GM12878 (cell line): ENCODE measurements at regions not wholly inside any gene's neighbourhood (a gene's known extent, or its start where the extent isn't known, plus 50 kb on each side); places are given as distances from the start of the nearest gene placed in this dataset.

Experiments
- ATAC-seq: fragments of 200-7000 bp; cut with Tn5 transposase; 3 replicates; pipeline ENCODE4 v1.9.1; 2020; ENCODE audit warnings: mild to moderate bottlenecking, moderate library complexity
- BruUV-seq: library from RNA; stranded (reverse); fragments of 400-500 nt; replicated peaks from 2 replicates; lab custom pipeline; 2021; lab: Mats Ljungman, UMichigan
- CTCF ChIA-PET: fragments of 300-600 bp; sonication (Branson Sonifier 250); formaldehyde crosslinking; extraction: SDS; loops from one replicate; lab custom pipeline; 2021; ENCODE audit warnings: inconsistent platforms; lab: Yijun Ruan, JAX
- POLR2A ChIA-PET: fragments of 350-600 bp; formaldehyde crosslinking; extraction: SDS; loops from one replicate; lab custom pipeline; 2021; ENCODE audit warnings: inconsistent platforms; lab: Charles Lee
- RAD21 ChIA-PET: fragments of 300-600 bp; sonication (Branson Sonifier 250); formaldehyde crosslinking; loops from one replicate; lab custom pipeline; 2023; ENCODE audit warnings: antibody characterized with exemption; ENCODE audit not compliant: unreplicated experiment; lab: Charles Lee
- SMC1A ChIA-PET: fragments of 300-600 bp; sonication (Branson Sonifier 250); formaldehyde crosslinking; loops from one replicate; lab custom pipeline; 2023; ENCODE audit not compliant: unreplicated experiment, uncharacterized antibody; lab: Charles Lee
- DNase-seq: peaks from one replicate; pipeline ENCODE4 v3.0.0-alpha.2; 2011; ENCODE audit warnings: low read depth, low spot score
- FAIRE-seq: peaks from 3 replicates; lab custom pipeline; 2011; peaks lifted over from hg19 to GRCh38; lab: Jason Lieb, UNC
- H2AFZ ChIP-seq: 2 replicates; pipeline ENCODE4 v1.6.0; 2011; ENCODE audit warnings: low read depth, low read length, control low read depth; ENCODE audit not compliant: control insufficient read depth
- H3K27ac ChIP-seq: 2 replicates; pipeline ENCODE4 v1.5.1; 2011; ENCODE audit warnings: control low read depth; ENCODE audit not compliant: control insufficient read depth, insufficient read depth
- H3K27me3 ChIP-seq, 2 experiments: replicated peaks in 1 of 2; 2 replicates each; pipeline versions ENCODE4 v1.6.0 to v1.6.1; 2011; ENCODE audit warnings: low read length in 1 of 2; ENCODE audit not compliant: control insufficient read depth in 2 of 2, insufficient read depth in 2 of 2
- H3K36me3 ChIP-seq, 2 experiments: 2 replicates each; pipeline ENCODE4 v1.5.1; 2011; ENCODE audit warnings: low read length in 1 of 2; ENCODE audit not compliant: control insufficient read depth in 2 of 2, insufficient read depth in 2 of 2
- H3K4me1 ChIP-seq: 2 replicates; pipeline ENCODE4 v1.6.1; 2011; ENCODE audit warnings: mild to moderate bottlenecking, low read length, moderate library complexity, mixed read lengths; ENCODE audit not compliant: control insufficient read depth, insufficient read depth
- H3K4me2 ChIP-seq: 2 replicates; pipeline ENCODE4 v1.6.0; 2011; ENCODE audit warnings: control low read depth; ENCODE audit not compliant: control insufficient read depth, insufficient read depth
- H3K4me3 ChIP-seq: fragments of 200-600 bp; sonication (generic); 2 replicates; pipeline ENCODE4 v1.5.1; 2016
- H3K79me2 ChIP-seq: 2 replicates; pipeline ENCODE4 v1.6.0; 2011; ENCODE audit warnings: low read length; ENCODE audit not compliant: control insufficient read depth, insufficient read depth
- H3K9ac ChIP-seq: 2 replicates; pipeline ENCODE4 v1.8.0; 2011; ENCODE audit warnings: low read length, control low read depth, mixed read lengths; ENCODE audit not compliant: control insufficient read depth, insufficient read depth
- H3K9me3 ChIP-seq: replicated peaks from 3 replicates; pipeline ENCODE4 v1.5.1; 2011; ENCODE audit warnings: mild to moderate bottlenecking, low read length; ENCODE audit not compliant: control insufficient read depth, insufficient read depth
- H4K20me1 ChIP-seq: 2 replicates; pipeline ENCODE4 v1.6.0; 2011; ENCODE audit not compliant: control insufficient read depth, insufficient read depth
- ATF2 ChIP-seq: IDR thresholded peaks from 2 replicates; pipeline ENCODE4 v1.6.1; 2012; ENCODE audit warnings: low read length, inconsistent platforms
- BACH1 ChIP-seq: fragments of 450-650 bp; IDR thresholded peaks from 2 replicates; pipeline ENCODE4 v1.6.1; 2017; ENCODE audit warnings: mild to moderate bottlenecking, borderline replicate concordance
- BMI1 ChIP-seq: fragments of 450-650 bp; IDR thresholded peaks from 2 replicates; pipeline ENCODE4 v1.6.1; 2016; ENCODE audit warnings: mild to moderate bottlenecking, moderate library complexity, borderline replicate concordance
- DPF2 ChIP-seq: fragments of 450-650 bp; IDR thresholded peaks from 2 replicates; pipeline ENCODE4 v1.6.1; 2017; ENCODE audit warnings: mild to moderate bottlenecking
- GABPA ChIP-seq: IDR thresholded peaks from 2 replicates; pipeline ENCODE4 v1.6.1; 2014; ENCODE audit warnings: antibody characterized with exemption, low read depth, mild to moderate bottlenecking, inconsistent platforms
- JUNB ChIP-seq: IDR thresholded peaks from 2 replicates; pipeline ENCODE4 v1.6.1; 2016; ENCODE audit warnings: antibody characterized with exemption, mild to moderate bottlenecking
- MTA3 ChIP-seq: IDR thresholded peaks from 2 replicates; pipeline ENCODE4 v1.6.1; 2012; ENCODE audit warnings: low read length, inconsistent platforms, borderline replicate concordance
- NFIC ChIP-seq: IDR thresholded peaks from 2 replicates; pipeline ENCODE4 v1.6.1; 2012; ENCODE audit warnings: low read depth, mild to moderate bottlenecking, inconsistent platforms, low read length, moderate library complexity
- NR2F1 ChIP-seq: fragments of 450-650 bp; conservative IDR thresholded peaks from 2 replicates; pipeline ENCODE4 v1.6.1; 2017; ENCODE audit warnings: mild to moderate bottlenecking
- PRDM15 ChIP-seq: fragments of 450-650 bp; formaldehyde crosslinking; IDR thresholded peaks from 2 replicates; pipeline ENCODE4 v1.4.0; 2020; ENCODE audit warnings: mild to moderate bottlenecking, moderate library complexity
- RAD21 ChIP-seq: IDR thresholded peaks from 2 replicates; pipeline ENCODE4 v1.6.1; 2011; ENCODE audit warnings: mild to moderate bottlenecking, low read depth, low read length, moderate library complexity; ENCODE audit not compliant: insufficient read depth
- RELA ChIP-seq: fragments of 450-650 bp; IDR thresholded peaks from 2 replicates; pipeline ENCODE4 v1.8.0; 2014; ENCODE audit warnings: borderline replicate concordance; ENCODE audit not compliant: partially characterized antibody
- RUNX3 ChIP-seq: IDR thresholded peaks from 2 replicates; pipeline ENCODE4 v1.6.1; 2012; ENCODE audit warnings: low read length, inconsistent platforms
- TAF1 ChIP-seq: IDR thresholded peaks from 2 replicates; pipeline ENCODE4 v1.6.1; 2011; ENCODE audit warnings: mild to moderate bottlenecking, low read depth, low read length, borderline replicate concordance
- YBX1 ChIP-seq: fragments of 450-650 bp; IDR thresholded peaks from 2 replicates; pipeline ENCODE4 v1.6.1; 2016; ENCODE audit warnings: antibody characterized with exemption
- ZNF384 ChIP-seq: IDR thresholded peaks from 2 replicates; pipeline ENCODE4 v1.6.1; 2012; ENCODE audit warnings: low read depth, mild to moderate bottlenecking, low read length, improper control_type of control experiment, borderline replicate concordance
- ZZZ3 ChIP-seq: IDR thresholded peaks from 2 replicates; pipeline ENCODE4 v1.6.1; 2011; ENCODE audit warnings: low read depth; ENCODE audit not compliant: control insufficient read depth, insufficient read length
- WGBS: methylation state at CpG from one replicate; pipeline ENCODE4 v1.1.6; 2016; ENCODE audit warnings: low lambda C conversion rate; ENCODE audit not compliant: insufficient replicate concordance, insufficient coverage; ENCODE audit errors: missing lambda C conversion rate; 5-methylcytosine and 5-hydroxymethylcytosine counted together
- in situ Hi-C: fragments of 300-500 bp; cut with MboI; formaldehyde crosslinking; loops from 9 replicates; pipeline ENCODE4 v1.14.3; 2018; ENCODE audit warnings: mixed read lengths
- intact Hi-C: fragments of 100-400 bp; cut with micrococcal nuclease; formaldehyde crosslinking; loops from one replicate; pipeline ENCODE4 v1.14.2; 2022; ENCODE audit not compliant: unreplicated experiment
- TF ChIP-seq, protein P1 (sequence below): fragments of 450-650 bp; IDR thresholded peaks from 2 replicates; pipeline ENCODE4 v1.6.1; 2017; ENCODE audit warnings: low read depth, mild to moderate bottlenecking, moderate library complexity
- TF ChIP-seq, protein P2 (sequence below): IDR thresholded peaks from 2 replicates; pipeline ENCODE4 v1.6.1; 2012; ENCODE audit warnings: low read depth, low read length, improper control_type of control experiment

DNA sequence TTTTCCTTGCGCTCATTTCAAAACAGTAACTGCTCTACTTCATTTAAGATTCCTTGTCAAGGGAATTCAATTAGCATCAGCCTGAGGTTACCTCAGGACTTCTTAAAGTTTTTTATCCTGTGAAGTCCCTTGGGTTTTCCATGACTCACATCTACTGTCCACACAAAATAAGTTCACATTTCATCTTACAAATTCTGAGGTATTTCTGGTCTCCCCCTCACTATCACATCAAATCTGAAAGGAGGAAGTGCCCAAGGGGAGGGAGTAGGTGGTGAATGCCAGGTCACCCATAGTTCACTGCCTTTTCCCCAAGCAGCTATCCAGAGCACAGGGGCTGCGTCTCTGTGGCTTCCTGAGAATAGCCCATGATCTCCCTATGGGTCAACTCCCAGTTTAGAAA lies 227.1 kb upstream of the NREP start:
- SMC1A ChIA-PET: interaction anchor here (1.1 kb wide), 1 partner anchor 14 kb away, joined by 3 read pairs; no protein-coding TSS in a partner anchor
- in situ Hi-C loops: no loop called here
- CTCF ChIA-PET: no interaction called here
- Histone ChIP-seq H3K27ac (no peak overlapping the region), H4K20me1 (no peaks in the 10 kb centered on the region), H3K79me2 (no peaks in the 10 kb centered on the region), H3K36me3 (no peaks in the 10 kb centered on the region), H3K9me3 (no peaks in the 10 kb centered on the region), H3K4me2 (no peak overlapping the region), H2AFZ (peak overlapping the region; percentile 44), H3K4me1 (no peaks in the 10 kb centered on the region), H3K9ac (no peak overlapping the region), H3K27me3 (no peaks in the 10 kb centered on the region), H3K4me3 (no peak overlapping the region)
- FAIRE-seq: no peak
- intact Hi-C loops: no loop called here
- WGBS: 58% methylated on average over 2 of the region's 2 CpGs
- BruUV-seq: no TSS peak
- peak; percentile 81 for ATAC-seq
- RAD21 ChIA-PET: no interaction called here
- POLR2A ChIA-PET: interaction anchor here (1.3 kb wide), 1 partner anchor 9 kb away, joined by 3 read pairs; no protein-coding TSS in a partner anchor
- no peak for DNase-seq
- TF ChIP-seq ZNF384 (no peak), MTA3 (no peak), ATF2 (peak; percentile 52), TAF1 (no peak), RUNX3 (peak; percentile 70; the same call in 1 of the 2 replicates), PRDM15 (CRISPR knock-in tag) (no peak), RAD21 (0 out of 2 replicates have a peak, but pooled peaks have one; percentile 4), JUNB (peak; percentile 52; the same call in 1 of the 2 replicates), NFIC (peak; percentile 75; the same call in 1 of the 2 replicates), BMI1 (no peak), YBX1 (no peak), RELA (no peak), ZZZ3 (no peak), BACH1 (no peak), NR2F1 (0 out of 2 replicates have a peak, but pooled peaks have one; percentile 28), DPF2 (0 out of 2 replicates have a peak, but pooled peaks have one; percentile 39), GABPA (no peak)
- TF ChIP-seq, protein P1, sequence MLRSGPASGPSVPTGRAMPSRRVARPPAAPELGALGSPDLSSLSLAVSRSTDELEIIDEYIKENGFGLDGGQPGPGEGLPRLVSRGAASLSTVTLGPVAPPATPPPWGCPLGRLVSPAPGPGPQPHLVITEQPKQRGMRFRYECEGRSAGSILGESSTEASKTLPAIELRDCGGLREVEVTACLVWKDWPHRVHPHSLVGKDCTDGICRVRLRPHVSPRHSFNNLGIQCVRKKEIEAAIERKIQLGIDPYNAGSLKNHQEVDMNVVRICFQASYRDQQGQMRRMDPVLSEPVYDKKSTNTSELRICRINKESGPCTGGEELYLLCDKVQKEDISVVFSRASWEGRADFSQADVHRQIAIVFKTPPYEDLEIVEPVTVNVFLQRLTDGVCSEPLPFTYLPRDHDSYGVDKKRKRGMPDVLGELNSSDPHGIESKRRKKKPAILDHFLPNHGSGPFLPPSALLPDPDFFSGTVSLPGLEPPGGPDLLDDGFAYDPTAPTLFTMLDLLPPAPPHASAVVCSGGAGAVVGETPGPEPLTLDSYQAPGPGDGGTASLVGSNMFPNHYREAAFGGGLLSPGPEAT: peak; percentile 38; the same call in 1 of the 2 replicates
- TF ChIP-seq, protein P2, sequence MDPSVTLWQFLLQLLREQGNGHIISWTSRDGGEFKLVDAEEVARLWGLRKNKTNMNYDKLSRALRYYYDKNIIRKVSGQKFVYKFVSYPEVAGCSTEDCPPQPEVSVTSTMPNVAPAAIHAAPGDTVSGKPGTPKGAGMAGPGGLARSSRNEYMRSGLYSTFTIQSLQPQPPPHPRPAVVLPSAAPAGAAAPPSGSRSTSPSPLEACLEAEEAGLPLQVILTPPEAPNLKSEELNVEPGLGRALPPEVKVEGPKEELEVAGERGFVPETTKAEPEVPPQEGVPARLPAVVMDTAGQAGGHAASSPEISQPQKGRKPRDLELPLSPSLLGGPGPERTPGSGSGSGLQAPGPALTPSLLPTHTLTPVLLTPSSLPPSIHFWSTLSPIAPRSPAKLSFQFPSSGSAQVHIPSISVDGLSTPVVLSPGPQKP: no peak
